ENCODE measurements at regions not wholly inside any gene's neighbourhood (a gene's known extent, or its start where the extent isn't known, plus 50 kb on each side); places are given as distances from the start of the nearest gene placed in this dataset.
A peak's percentile ranks its signal among the peaks of the same experiment; 100 is the strongest.
"Not testable (repeated sequence)": the region's sequence is repeated elsewhere in the genome, so short reads cannot be mapped to it uniquely, and the experiment has no call there.

GRCh38 chr2:160812830-160813505 is 319.4 kb upstream of the RBMS1 start:
- DNase-seq, result no peak

- DNase-seq, result no peak
Observed at GRCh38 chr2:160813506-160813858, 319.9 kb upstream of the RBMS1 start.

GRCh38 chr2:160816916-160817499 is 323.4 kb upstream of the RBMS1 start:
- DNase-seq, result no peak

- no peak for DNase-seq
Observed at GRCh38 chr2:160820691-160821090, 327.1 kb upstream of the RBMS1 start.

GRCh38 chr2:160822006-160822405 is 328.4 kb upstream of the RBMS1 start:
- DNase-seq, result no peak

GRCh38 chr2:160825433-160825832 is 331.8 kb upstream of the RBMS1 start:
- DNase-seq, result no peak

- DNase-seq, result no peak
Observed at GRCh38 chr2:160826496-160826895, 332.9 kb upstream of the RBMS1 start.

- no peak for DNase-seq
Observed at GRCh38 chr2:160828076-160828475, 332.2 kb upstream of the TANK start.

GRCh38 chr2:160832381-160832780 is 327.8 kb upstream of the TANK start:
- DNase-seq, result not testable (repeated sequence)

- no peak for DNase-seq
Observed at GRCh38 chr2:160835166-160835565, 325.1 kb upstream of the TANK start.

- DNase-seq, result no peak
Observed at GRCh38 chr2:160836755-160837154, 323.5 kb upstream of the TANK start.

GRCh38 chr2:160837416-160837815 is 322.8 kb upstream of the TANK start:
- DNase-seq, result no peak

- no peak for DNase-seq
Observed at GRCh38 chr2:160838147-160838546, 322.1 kb upstream of the TANK start.

GRCh38 chr2:160838691-160839090 is 321.5 kb upstream of the TANK start:
- DNase-seq, result no peak

GRCh38 chr2:160842286-160842685 is 317.9 kb upstream of the TANK start:
- DNase-seq, result no peak

- no peak for DNase-seq
Observed at GRCh38 chr2:160859096-160859495, 301.1 kb upstream of the TANK start.

GRCh38 chr2:160862226-160862625 is 298.0 kb upstream of the TANK start:
- no peak for DNase-seq

GRCh38 chr2:160868891-160869290 is 291.3 kb upstream of the TANK start:
- DNase-seq, result no peak

GRCh38 chr2:160869411-160869810 is 290.8 kb upstream of the TANK start:
- no peak for DNase-seq

- DNase-seq, result peak; percentile 44
Observed at GRCh38 chr2:160870729-160871465, 289.3 kb upstream of the TANK start.

- DNase-seq, result no peak
Observed at GRCh38 chr2:160871953-160872352, 288.3 kb upstream of the TANK start.

- no peak for DNase-seq
Observed at GRCh38 chr2:160876029-160876428, 284.2 kb upstream of the TANK start.

- no peak for DNase-seq
Observed at GRCh38 chr2:160876765-160877164, 283.5 kb upstream of the TANK start.

- no peak for DNase-seq
Observed at GRCh38 chr2:160878618-160879017, 281.6 kb upstream of the TANK start.
